SK-N-SH (cell line): ENCODE measurements at regions not wholly inside any gene's neighbourhood (a gene's known extent, or its start where the extent isn't known, plus 50 kb on each side); places are given as distances from the start of the nearest gene placed in this dataset.

Experiments
- CTCF ChIA-PET: fragments of 300-600, 350-600 bp; formaldehyde crosslinking; extraction: SDS; loops from one replicate; lab custom pipeline; 2021; lab: Yijun Ruan, JAX
- POLR2A ChIA-PET: fragments of 350-600 bp; sonication (Branson Sonifier 250); formaldehyde crosslinking; extraction: SDS; loops from one replicate; lab custom pipeline; 2020; ENCODE audit warnings: antibody characterized with exemption, inconsistent platforms; lab: Yijun Ruan, JAX
- DNase-seq: peaks from one replicate; pipeline ENCODE4 v3.0.0; 2012
- H2AFZ ChIP-seq: fragments of 200-600 bp; sonication (generic); 2 replicates; pipeline ENCODE4 v1.8.1; 2016; ENCODE audit warnings: antibody characterized with exemption, mild to moderate bottlenecking, low read depth
- H3F3A ChIP-seq: fragments of 200-600 bp; sonication (generic); replicated peaks from 2 replicates; pipeline ENCODE3; 2016; ENCODE audit warnings: antibody characterized with exemption, mild to moderate bottlenecking; ENCODE audit not compliant: insufficient read depth
- H3K27ac ChIP-seq, 2 experiments: fragments of 200-500 bp in 1 of 2; fragments of 200-600 bp in 1 of 2; sonication (Bioruptor generic) in 1 of 2; sonication (generic), shearing (Covaris generic) in 1 of 2; 2 replicates each; pipeline versions ENCODE4 v1.5.1 to v1.6.1; 2014 to 2016; ENCODE audit warnings: low read depth in 2 of 2, inconsistent platforms in 1 of 2, low read length in 1 of 2, mild to moderate bottlenecking in 1 of 2, mixed read lengths in 1 of 2
- H3K27me3 ChIP-seq: fragments of 200-600 bp; sonication (generic), shearing (Covaris generic); 2 replicates; pipeline ENCODE4 v1.6.1; 2016; ENCODE audit warnings: mixed run types; ENCODE audit not compliant: insufficient read depth
- H3K36me3 ChIP-seq, 2 experiments: fragments of 200-500 bp in 1 of 2; fragments of 200-600 bp in 1 of 2; sonication (Bioruptor generic) in 1 of 2; sonication (generic) in 1 of 2; replicated peaks in 1 of 2; 2 replicates each; pipeline versions ENCODE3 to v1.5.1; 2014 to 2016; ENCODE audit warnings: low read length in 1 of 2, mild to moderate bottlenecking in 1 of 2; ENCODE audit not compliant: insufficient read depth in 2 of 2, control insufficient read depth in 1 of 2
- H3K4me1 ChIP-seq, 2 experiments: fragments of 200-500 bp in 1 of 2; fragments of 200-600 bp in 1 of 2; sonication (Bioruptor generic) in 1 of 2; sonication (generic), shearing (Covaris generic) in 1 of 2; 2 replicates each; pipeline versions ENCODE4 v1.5.1 to v1.6.1; 2014 to 2016; ENCODE audit warnings: low read depth in 1 of 2, low read length in 1 of 2, mixed run types in 1 of 2; ENCODE audit not compliant: insufficient read depth in 2 of 2, control insufficient read depth in 1 of 2
- H3K4me2 ChIP-seq: fragments of 200-600 bp; sonication (generic), shearing (Covaris generic); 2 replicates; pipeline ENCODE4 v1.6.1; 2017; ENCODE audit warnings: mixed run types
- H3K4me3 ChIP-seq, 2 experiments: fragments of 200-500 bp in 1 of 2; fragments of 200-600 bp in 1 of 2; sonication (Bioruptor generic) in 1 of 2; sonication (generic), shearing (Covaris generic) in 1 of 2; 2 replicates each; pipeline versions ENCODE4 v1.5.1 to v1.8.1; 2014 to 2016; ENCODE audit warnings: low read depth in 2 of 2, inconsistent platforms in 1 of 2, low read length in 1 of 2, mild to moderate bottlenecking in 1 of 2, mixed read lengths in 1 of 2, moderate library complexity in 1 of 2
- H3K79me2 ChIP-seq: fragments of 200-600 bp; sonication (generic); 2 replicates; pipeline ENCODE4 v1.8.1; 2017; ENCODE audit warnings: mild to moderate bottlenecking; ENCODE audit not compliant: insufficient read depth
- H3K9ac ChIP-seq: fragments of 200-600 bp; sonication (generic); 2 replicates; pipeline ENCODE4 v1.6.1; 2017; ENCODE audit warnings: mixed run types
- H3K9me2 ChIP-seq: fragments of 200-600 bp; sonication (generic); 2 replicates; pipeline ENCODE4 v1.6.1; 2017; ENCODE audit warnings: mixed run types
- H3K9me3 ChIP-seq: fragments of 200-600 bp; sonication (generic); 2 replicates; pipeline ENCODE4 v1.6.1; 2017; ENCODE audit warnings: mixed run types, mild to moderate bottlenecking, moderate library complexity
- H4K20me1 ChIP-seq: fragments of 200-600 bp; sonication (generic); 2 replicates; pipeline ENCODE4 v1.6.1; 2017; ENCODE audit warnings: mild to moderate bottlenecking, mixed run types; ENCODE audit not compliant: insufficient read depth
- CHD2 ChIP-seq: fragments of 150-350 bp; IDR thresholded peaks from 2 replicates; pipeline ENCODE4 v1.6.1; 2018; ENCODE audit warnings: low read length; ENCODE audit not compliant: partially characterized antibody
- CTCF ChIP-seq: fragments of 200-600 bp; sonication (generic); IDR thresholded peaks from 2 replicates; pipeline ENCODE4 v1.6.1; 2017; ENCODE audit warnings: antibody characterized with exemption, mild to moderate bottlenecking, moderate library complexity
- ELF1 ChIP-seq: IDR thresholded peaks from 2 replicates; pipeline ENCODE4 v1.4.0; 2012
- EP300 ChIP-seq, 2 experiments: IDR thresholded peaks; 2 replicates each; pipeline versions ENCODE4 v1.4.0 to v1.6.1; 2012; ENCODE audit warnings: borderline replicate concordance in 1 of 2, low read depth in 1 of 2, low read length in 1 of 2
- EZH2phosphoT487 ChIP-seq: fragments of 200-600 bp; sonication (generic); IDR thresholded peaks from 2 replicates; pipeline ENCODE4 v1.6.1; 2017; ENCODE audit warnings: low read depth, mixed run types, mild to moderate bottlenecking, antibody characterized with exemption, moderate library complexity, borderline replicate concordance
- FOXJ3 ChIP-seq: sonication (generic); formaldehyde crosslinking; IDR thresholded peaks from 2 replicates; pipeline ENCODE4 v1.5.1; 2020; ENCODE audit warnings: mild to moderate bottlenecking, missing genetic modification reagents
- JUND ChIP-seq: IDR thresholded peaks from 2 replicates; pipeline ENCODE4 v1.4.0; 2012
- MEF2A ChIP-seq: IDR thresholded peaks from 2 replicates; pipeline ENCODE4 v1.4.0; 2012; ENCODE audit warnings: low read depth, borderline replicate concordance
- MXI1 ChIP-seq: IDR thresholded peaks from 2 replicates; pipeline ENCODE4 v1.6.1; 2012; ENCODE audit warnings: mild to moderate bottlenecking, low read depth, low read length, improper control_type of control experiment
- PBX3 ChIP-seq: IDR thresholded peaks from 2 replicates; pipeline ENCODE4; 2012
- RAD21 ChIP-seq: IDR thresholded peaks from 2 replicates; pipeline ENCODE4 v1.6.1; 2012; ENCODE audit warnings: mild to moderate bottlenecking, low read length
- SIN3A ChIP-seq: IDR thresholded peaks from 2 replicates; pipeline ENCODE4 v1.6.1; 2012; ENCODE audit warnings: low read depth, mild to moderate bottlenecking, low read length, moderate library complexity, borderline replicate concordance
- SMC3 ChIP-seq: IDR thresholded peaks from 2 replicates; pipeline ENCODE4 v1.6.1; 2012; ENCODE audit warnings: low read depth, low read length, improper control_type of control experiment
- TAF1 ChIP-seq: IDR thresholded peaks from 2 replicates; pipeline ENCODE4 v1.6.1; 2012; ENCODE audit warnings: low read depth, mild to moderate bottlenecking, low read length, moderate library complexity, borderline replicate concordance
- TCF12 ChIP-seq: IDR thresholded peaks from 2 replicates; pipeline ENCODE4 v1.4.0; 2012
- ZBTB33 ChIP-seq: IDR thresholded peaks from 2 replicates; pipeline ENCODE4 v1.4.0; 2012; ENCODE audit warnings: low read depth, borderline replicate concordance
- WGBS: methylation state at CpG from one replicate; pipeline ENCODE4 v1.1.6; 2017; ENCODE audit warnings: low lambda C conversion rate; 5-methylcytosine and 5-hydroxymethylcytosine counted together

GRCh38 chrX:28312259-28312658 is 275.0 kb upstream of the IL1RAPL1 start:
- ChIA-PET POLR2A (no interaction called here), CTCF (no interaction called here)
- DNase-seq, result no peak
- no peaks in the 10 kb centered on the region for H3K4me1 ChIP-seq
- WGBS, result 13% methylated on average over 3 of the region's 3 CpGs
- H3K4me3 ChIP-seq, result no peak overlapping the region
- no peaks in the 10 kb centered on the region for H3K9me3 ChIP-seq
- H3F3A ChIP-seq, result no peaks in the 10 kb centered on the region
- H3K79me2 ChIP-seq, result no peaks in the 10 kb centered on the region
- no peaks in the 10 kb centered on the region for H3K9me2 ChIP-seq
- H2AFZ ChIP-seq, result no peak overlapping the region
- no peaks in the 10 kb centered on the region for H3K27me3 ChIP-seq
- TF ChIP-seq EP300 (IDR thresholded peaks at IDR 0.05; ENCODE audit: borderline replicate concordance in 1 of 2, low read depth in 1 of 2, low read length in 1 of 2), result no peak
- TF ChIP-seq TCF12, result no peak
- no peak for TF ChIP-seq MXI1
- TF ChIP-seq CHD2, result no peak
- TF ChIP-seq TAF1, result no peak
- TF ChIP-seq FOXJ3, result no peak
- no peak for TF ChIP-seq SIN3A
- TF ChIP-seq SMC3, result no peak
- no peak for TF ChIP-seq ELF1
- TF ChIP-seq JUND, result no peak
- TF ChIP-seq PBX3, result no peak
- no peak for TF ChIP-seq EZH2phosphoT487
- TF ChIP-seq RAD21, result no peak
- TF ChIP-seq ZBTB33, result no peak
- no peak for TF ChIP-seq MEF2A
- H4K20me1 ChIP-seq, result no peaks in the 10 kb centered on the region
- no peak overlapping the region for H3K9ac ChIP-seq
- H3K36me3 ChIP-seq, result no peaks in the 10 kb centered on the region
- no peak overlapping the region for H3K27ac ChIP-seq
- no peak overlapping the region for H3K4me2 ChIP-seq

- WGBS, result 14% methylated on average over 3 of the region's 3 CpGs
Observed at GRCh38 chrX:28311466-28311865, 275.8 kb upstream of the IL1RAPL1 start.

More at GRCh38 chrX:28311466-28311865, 275.8 kb upstream of the IL1RAPL1 start:
- H3K9me2 ChIP-seq, result no peaks in the 10 kb centered on the region
- no peaks in the 10 kb centered on the region for H3K79me2 ChIP-seq
- no peak overlapping the region for H2AFZ ChIP-seq
- no peak for DNase-seq
- H3K27ac ChIP-seq, result no peak overlapping the region
- H4K20me1 ChIP-seq, result no peaks in the 10 kb centered on the region
- H3F3A ChIP-seq, result no peaks in the 10 kb centered on the region
- H3K36me3 ChIP-seq, result no peaks in the 10 kb centered on the region
- H3K4me3 ChIP-seq, result no peak overlapping the region
- ChIA-PET CTCF (no interaction called here), POLR2A (no interaction called here)
- no peak overlapping the region for H3K9ac ChIP-seq
- H3K4me2 ChIP-seq, result no peak overlapping the region
- H3K27me3 ChIP-seq, result no peaks in the 10 kb centered on the region
- no peaks in the 10 kb centered on the region for H3K9me3 ChIP-seq
- no peaks in the 10 kb centered on the region for H3K4me1 ChIP-seq
- no peak for TF ChIP-seq CTCF
